Activated CD8-positive, alpha-beta T cell treated with anti-CD3 and anti-CD28 coated beads, Interleukin-2, amount 10 ng/mL, durations not matched to agents 7 days and 5 days (primary cell): ENCODE measurements at regions not wholly inside any gene's neighbourhood (a gene's known extent, or its start where the extent isn't known, plus 50 kb on each side); places are given as distances from the start of the nearest gene placed in this dataset.
A peak's percentile ranks its signal among the peaks of the same experiment; 100 is the strongest.

Experiments
- ATAC-seq: fragments of 150-1000 bp; cut with Tn5 transposase; one replicate; pipeline ENCODE4 v1.10.0; 2021; ENCODE audit warnings: moderate library complexity
- CTCF ChIA-PET: fragments of 350-600 bp; sonication (Branson Sonifier 250); formaldehyde crosslinking; loops from one replicate; lab custom pipeline; 2021; ENCODE audit warnings: antibody characterized with exemption; lab: Charles Lee
- POLR2A ChIA-PET: fragments of 350-600 bp; sonication (Branson Sonifier 250); formaldehyde crosslinking; loops from one replicate; lab custom pipeline; 2021; ENCODE audit warnings: antibody characterized with exemption; lab: Charles Lee
- DNase-seq: peaks from one replicate; pipeline ENCODE4 v3.0.0-alpha.2; 2020
- H3K27ac Mint-ChIP-seq: one replicate; pipeline ENCODE4 v1.8.0; 2021; ENCODE audit warnings: mild to moderate bottlenecking, mixed read lengths
- H3K27me3 Mint-ChIP-seq: one replicate; pipeline ENCODE4 v1.8.0; 2021; ENCODE audit warnings: low read depth, mixed read lengths
- H3K36me3 Mint-ChIP-seq: one replicate; pipeline ENCODE4 v1.8.0; 2021; ENCODE audit warnings: low read depth, mixed read lengths
- H3K4me1 Mint-ChIP-seq: one replicate; pipeline ENCODE4 v1.8.0; 2021; ENCODE audit warnings: low read depth, mixed read lengths
- H3K4me3 Mint-ChIP-seq: one replicate; pipeline ENCODE4 v1.8.0; 2021; ENCODE audit warnings: mild to moderate bottlenecking, mixed read lengths
- H3K9me3 Mint-ChIP-seq: one replicate; pipeline ENCODE4 v1.8.0; 2022; ENCODE audit warnings: mixed read lengths; ENCODE audit not compliant: insufficient read depth

GRCh38 chr7:115476671-115477181 lies 553.8 kb downstream of the TFEC start:
- H3K27me3 Mint-ChIP-seq: peaks cover 18% of the 10 kb centered on the region
- peaks cover 7% of the 10 kb centered on the region for H3K4me1 Mint-ChIP-seq
- no peak overlapping the region for H3K27ac Mint-ChIP-seq
- H3K9me3 Mint-ChIP-seq: no peaks in the 10 kb centered on the region
- CTCF ChIA-PET: no interaction called here
- POLR2A ChIA-PET: no interaction called here
- H3K36me3 Mint-ChIP-seq: no peaks in the 10 kb centered on the region
- DNase-seq: no peak
- H3K4me3 Mint-ChIP-seq: peak overlapping the region; percentile 25
- ATAC-seq: no peak

DNA sequence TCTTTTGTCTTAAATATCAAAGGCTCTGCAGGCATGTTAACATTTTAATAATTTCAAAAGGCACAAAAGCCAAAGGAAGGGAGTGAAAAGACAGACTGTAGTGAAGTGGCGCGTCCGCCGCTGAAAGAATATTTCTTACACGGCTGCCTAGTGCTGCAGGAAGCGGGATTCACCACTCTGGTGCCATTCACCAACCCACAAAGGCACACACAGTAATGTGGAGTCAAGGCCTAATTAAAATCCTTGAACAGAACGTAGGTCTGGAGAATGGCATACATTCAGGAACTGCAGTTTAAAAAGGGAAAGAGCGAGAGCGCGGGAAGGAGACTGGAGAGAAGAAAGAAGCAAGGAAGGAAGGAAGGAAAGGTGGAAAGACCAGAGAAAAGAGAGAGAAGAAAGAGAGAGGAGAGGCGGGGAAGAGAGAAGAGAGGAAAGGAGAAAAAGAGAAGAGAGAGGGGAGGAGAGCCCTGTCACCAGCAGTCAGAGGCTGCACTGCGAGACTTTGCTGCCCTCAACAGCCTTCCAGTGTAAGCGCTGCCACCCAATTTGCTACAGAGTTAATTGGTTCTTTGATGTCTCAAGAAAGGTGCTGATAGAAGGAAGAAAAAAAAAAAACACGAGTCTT lies 554.0 kb downstream of the MDFIC start:
- DNase-seq: no peak
- CTCF ChIA-PET: no interaction called here

GRCh38 chr7:115475206-115475605 lies 553.3 kb downstream of the MDFIC start:
- Mint-ChIP-seq H3K4me3 (no peak overlapping the region), H3K27me3 (peaks cover 18% of the 10 kb centered on the region), H3K9me3 (no peaks in the 10 kb centered on the region), H3K4me1 (peaks cover 7% of the 10 kb centered on the region), H3K36me3 (no peaks in the 10 kb centered on the region), H3K27ac (no peak overlapping the region)
- ChIA-PET POLR2A (no interaction called here), CTCF (no interaction called here)
- no peak for DNase-seq
- no peak for ATAC-seq

More for the DNA sequence above, 554.0 kb downstream of the MDFIC start:
- Mint-ChIP-seq H3K27me3 (peaks cover 18% of the 10 kb centered on the region), H3K4me1 (peaks cover 7% of the 10 kb centered on the region), H3K4me3 (no peak overlapping the region), H3K27ac (no peak overlapping the region), H3K9me3 (no peaks in the 10 kb centered on the region), H3K36me3 (no peaks in the 10 kb centered on the region)
- POLR2A ChIA-PET: no interaction called here
- no peak for ATAC-seq

- ChIA-PET POLR2A (no interaction called here), CTCF (interaction anchor here (1.1 kb wide), 1 partner anchor 609 kb away, joined by 4 read pairs; no protein-coding TSS in a partner anchor)
- Mint-ChIP-seq H3K9me3 (no peaks in the 10 kb centered on the region), H3K36me3 (no peaks in the 10 kb centered on the region), H3K4me3 (no peak overlapping the region), H3K27ac (no peak overlapping the region), H3K4me1 (peaks cover 7% of the 10 kb centered on the region), H3K27me3 (peaks cover 15% of the 10 kb centered on the region)
- no peak for DNase-seq
- no peak for ATAC-seq
Measured at GRCh38 chr7:115474137-115474536, 552.2 kb downstream of the MDFIC start.

GRCh38 chr7:115471891-115472290 lies 550.0 kb downstream of the MDFIC start:
- Mint-ChIP-seq H3K4me3 (no peak overlapping the region), H3K9me3 (no peaks in the 10 kb centered on the region), H3K4me1 (peaks cover 4% of the 10 kb centered on the region), H3K27me3 (peaks cover 12% of the 10 kb centered on the region), H3K27ac (no peak overlapping the region), H3K36me3 (no peaks in the 10 kb centered on the region)
- no peak for DNase-seq
- POLR2A ChIA-PET: no interaction called here
- no peak for ATAC-seq
- CTCF ChIA-PET: no interaction called here

- CTCF ChIA-PET: no interaction called here
- H3K9me3 Mint-ChIP-seq: no peaks in the 10 kb centered on the region
- no peak overlapping the region for H3K27ac Mint-ChIP-seq
- H3K36me3 Mint-ChIP-seq: no peaks in the 10 kb centered on the region
- no peak overlapping the region for H3K4me3 Mint-ChIP-seq
- DNase-seq: no peak
- no peak for ATAC-seq
- H3K4me1 Mint-ChIP-seq: no peaks in the 10 kb centered on the region
- POLR2A ChIA-PET: no interaction called here
- no peaks in the 10 kb centered on the region for H3K27me3 Mint-ChIP-seq
Measured at GRCh38 chr7:115462301-115463015, 540.6 kb downstream of the MDFIC start.

DNA sequence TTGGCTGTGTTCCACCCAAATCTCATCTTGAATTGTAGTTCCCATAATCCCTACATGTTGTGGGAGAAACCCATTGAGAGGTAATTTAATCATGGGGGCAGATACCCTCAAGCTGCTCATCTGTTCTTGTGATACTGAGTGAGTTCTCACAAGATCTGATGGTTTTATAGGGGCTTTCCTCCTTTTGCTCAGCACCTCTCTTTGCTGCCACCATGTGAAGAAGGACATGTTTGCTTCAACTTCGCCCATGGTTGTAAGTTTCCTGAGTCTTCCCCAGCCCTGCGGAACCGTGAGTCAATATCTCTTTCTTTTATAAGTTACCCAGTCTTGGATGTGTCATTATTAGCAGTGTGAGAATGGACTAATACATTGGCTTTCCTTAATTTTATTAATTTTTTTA lies 527.8 kb downstream of the MDFIC start:
- Mint-ChIP-seq H3K27ac (no peak overlapping the region), H3K27me3 (no peaks in the 10 kb centered on the region), H3K4me1 (no peaks in the 10 kb centered on the region), H3K4me3 (no peak overlapping the region), H3K9me3 (no peaks in the 10 kb centered on the region), H3K36me3 (no peaks in the 10 kb centered on the region)
- ATAC-seq (no peak), DNase-seq (no peak)
- ChIA-PET CTCF (no interaction called here), POLR2A (no interaction called here)

DNA sequence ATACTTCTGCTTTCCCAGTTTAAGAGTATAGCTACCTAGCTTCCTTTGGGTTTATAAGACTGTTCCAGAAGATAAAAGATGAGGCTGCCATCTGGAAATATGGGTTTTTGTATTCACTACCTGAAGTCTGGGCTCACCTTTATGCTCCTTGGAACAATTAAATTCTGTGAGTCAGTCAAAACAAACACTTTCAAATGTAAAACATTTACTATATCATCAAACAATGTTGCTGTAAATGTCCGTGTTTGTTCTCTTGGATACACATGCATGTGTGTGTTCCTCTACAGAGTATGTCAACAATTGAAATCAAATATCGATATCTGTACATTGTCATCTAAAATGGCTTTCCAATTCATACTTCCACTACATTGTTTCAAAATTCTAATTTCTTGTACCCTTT lies 525.6 kb downstream of the MDFIC start:
- no peaks in the 10 kb centered on the region for H3K27me3 Mint-ChIP-seq
- no peaks in the 10 kb centered on the region for H3K4me1 Mint-ChIP-seq
- no peaks in the 10 kb centered on the region for H3K9me3 Mint-ChIP-seq
- no peak for DNase-seq
- no peak overlapping the region for H3K27ac Mint-ChIP-seq
- ChIA-PET POLR2A (no interaction called here), CTCF (no interaction called here)
- H3K36me3 Mint-ChIP-seq: no peaks in the 10 kb centered on the region
- H3K4me3 Mint-ChIP-seq: no peak overlapping the region
- ATAC-seq: no peak

GRCh38 chr7:115441033-115441432 lies 519.1 kb downstream of the MDFIC start:
- Mint-ChIP-seq H3K4me3 (no peak overlapping the region), H3K9me3 (no peaks in the 10 kb centered on the region), H3K4me1 (no peaks in the 10 kb centered on the region), H3K27me3 (no peaks in the 10 kb centered on the region), H3K36me3 (no peaks in the 10 kb centered on the region), H3K27ac (no peak overlapping the region)
- ChIA-PET POLR2A (no interaction called here), CTCF (no interaction called here)
- DNase-seq (no peak), ATAC-seq (no peak)

- Mint-ChIP-seq H3K9me3 (no peaks in the 10 kb centered on the region), H3K4me1 (no peaks in the 10 kb centered on the region), H3K4me3 (no peak overlapping the region), H3K36me3 (no peaks in the 10 kb centered on the region), H3K27me3 (no peaks in the 10 kb centered on the region), H3K27ac (no peak overlapping the region)
- ChIA-PET POLR2A (no interaction called here), CTCF (no interaction called here)
- ATAC-seq: no peak
- DNase-seq: no peak
Measured at GRCh38 chr7:115435178-115435577, 513.3 kb downstream of the MDFIC start.

- Mint-ChIP-seq H3K36me3 (no peaks in the 10 kb centered on the region), H3K4me1 (no peaks in the 10 kb centered on the region)
- CTCF ChIA-PET: no interaction called here
Measured at GRCh38 chr7:115429918-115430317, 508.0 kb downstream of the MDFIC start.

GRCh38 chr7:115417662-115418061 lies 495.8 kb downstream of the MDFIC start:
- Mint-ChIP-seq H3K9me3 (no peaks in the 10 kb centered on the region), H3K36me3 (no peaks in the 10 kb centered on the region), H3K27ac (no peak overlapping the region), H3K27me3 (no peaks in the 10 kb centered on the region), H3K4me3 (no peak overlapping the region), H3K4me1 (no peaks in the 10 kb centered on the region)
- ATAC-seq (no peak), DNase-seq (no peak)
- ChIA-PET CTCF (no interaction called here), POLR2A (no interaction called here)

More at GRCh38 chr7:115429918-115430317, 508.0 kb downstream of the MDFIC start:
- Mint-ChIP-seq H3K27me3 (no peaks in the 10 kb centered on the region), H3K9me3 (no peaks in the 10 kb centered on the region), H3K4me3 (no peak overlapping the region), H3K27ac (no peak overlapping the region)
- POLR2A ChIA-PET: no interaction called here
- no peak for ATAC-seq
- DNase-seq: no peak
